ENCODE measurements at regions not wholly inside any gene's neighbourhood (a gene's known extent, or its start where the extent isn't known, plus 50 kb on each side); places are given as distances from the start of the nearest gene placed in this dataset.

- TF ChIP-seq CTCF (IDR thresholded peaks at IDR 0.05; ENCODE audit: borderline replicate concordance) = no peak
- Histone ChIP-seq H3K27me3 (ENCODE audit: low read depth) (peaks cover 7% of the 10 kb centered on the region), H3K27ac (replicated peaks) (no peak overlapping the region), H3K4me1 (no peaks in the 10 kb centered on the region), H3K36me3 (no peaks in the 10 kb centered on the region), H3K4me3 (no peak overlapping the region), H3K9me3 (replicated peaks) (no peaks in the 10 kb centered on the region)
- no peak for DNase-seq
- intact Hi-C loops (cut with micrococcal nuclease) = no loop called here
Observed at GRCh38 chr2:16322308-16323125, 343.1 kb downstream of the CYRIA start.

DNA sequence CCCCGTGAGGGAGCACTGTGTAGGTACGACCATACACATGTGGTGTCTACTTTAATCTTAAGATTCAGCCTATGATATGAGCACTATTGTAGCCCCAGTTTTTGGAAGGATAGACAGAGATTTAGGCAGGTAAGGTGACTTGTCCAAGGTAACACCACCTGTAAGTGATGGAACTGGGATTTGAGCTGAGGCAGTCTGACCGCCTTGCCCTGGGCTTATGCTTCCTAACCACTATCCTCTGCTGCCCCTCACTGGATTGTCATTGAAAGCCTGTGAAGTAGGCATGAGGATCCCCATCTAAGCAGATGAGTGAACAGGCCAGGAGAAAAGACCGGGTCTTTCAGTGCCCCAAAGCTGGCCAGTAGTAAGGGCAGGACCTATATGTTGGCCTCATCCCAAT, 343.8 kb downstream of the CYRIA start:
- no peak overlapping the region for H3K4me3 ChIP-seq
- peaks cover under 1% of the 10 kb centered on the region for H3K4me1 ChIP-seq
- intact Hi-C loops (cut with micrococcal nuclease) = no loop called here
- H3K9me3 ChIP-seq (replicated peaks) = no peaks in the 10 kb centered on the region
- no peaks in the 10 kb centered on the region for H3K36me3 ChIP-seq
- no peak for TF ChIP-seq CTCF (IDR thresholded peaks at IDR 0.05; ENCODE audit: borderline replicate concordance)
- DNase-seq = no peak
- H3K27me3 ChIP-seq (ENCODE audit: low read depth) = peaks cover 7% of the 10 kb centered on the region
- H3K27ac ChIP-seq (replicated peaks) = no peak overlapping the region

- H3K27ac ChIP-seq (replicated peaks) = no peak overlapping the region
- H3K4me3 ChIP-seq = no peak overlapping the region
- H3K9me3 ChIP-seq (replicated peaks) = no peaks in the 10 kb centered on the region
- H3K36me3 ChIP-seq = no peaks in the 10 kb centered on the region
- peaks cover 4% of the 10 kb centered on the region for H3K4me1 ChIP-seq
- no peak for TF ChIP-seq CTCF (IDR thresholded peaks at IDR 0.05; ENCODE audit: borderline replicate concordance)
- intact Hi-C loops (cut with micrococcal nuclease) = no loop called here
- DNase-seq = no peak
- H3K27me3 ChIP-seq (ENCODE audit: low read depth) = peaks cover 7% of the 10 kb centered on the region
Observed at GRCh38 chr2:16321256-16321655, 344.4 kb downstream of the CYRIA start.

DNA sequence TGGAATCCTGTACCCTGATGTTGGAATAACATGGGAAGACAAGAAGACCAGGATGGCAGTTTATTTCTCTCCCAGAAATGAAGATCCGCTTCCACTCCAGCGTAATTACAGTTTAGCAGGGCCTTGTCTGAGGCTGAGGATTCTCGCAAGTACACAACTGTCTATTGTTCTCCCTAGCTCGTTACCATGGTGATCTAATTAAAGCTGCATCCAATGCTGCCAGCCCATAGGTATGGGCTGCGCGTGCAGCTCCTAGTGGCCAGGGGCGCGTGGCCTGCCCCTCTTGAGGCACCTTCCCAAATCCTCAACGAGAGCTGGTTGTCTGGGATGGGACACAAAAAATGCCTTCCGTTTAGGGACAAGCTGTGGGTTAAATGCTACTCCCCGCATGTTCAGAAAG, 344.9 kb downstream of the CYRIA start:
- Histone ChIP-seq H3K36me3 (no peaks in the 10 kb centered on the region), H3K4me3 (no peak overlapping the region), H3K27me3 (ENCODE audit: low read depth) (peaks cover 7% of the 10 kb centered on the region), H3K9me3 (replicated peaks) (no peaks in the 10 kb centered on the region), H3K4me1 (peaks cover 4% of the 10 kb centered on the region), H3K27ac (replicated peaks) (no peak overlapping the region)
- intact Hi-C loops (cut with micrococcal nuclease) = no loop called here
- no peak for DNase-seq
- no peak for TF ChIP-seq CTCF (IDR thresholded peaks at IDR 0.05; ENCODE audit: borderline replicate concordance)

GRCh38 chr2:16319551-16320121, 346.0 kb downstream of the CYRIA start:
- no peak for DNase-seq
- TF ChIP-seq CTCF (IDR thresholded peaks at IDR 0.05; ENCODE audit: borderline replicate concordance) = no peak
- H3K4me3 ChIP-seq = no peak overlapping the region
- H3K9me3 ChIP-seq (replicated peaks) = no peaks in the 10 kb centered on the region
- H3K36me3 ChIP-seq = no peaks in the 10 kb centered on the region
- H3K4me1 ChIP-seq = peaks cover 4% of the 10 kb centered on the region
- no peak overlapping the region for H3K27ac ChIP-seq (replicated peaks)
- intact Hi-C loops (cut with micrococcal nuclease) = no loop called here
- peaks cover 9% of the 10 kb centered on the region for H3K27me3 ChIP-seq (ENCODE audit: low read depth)

Measured in left ventricle myocardium inferior (tissue), 1 donor.